SU-DHL-6 (cell line): ENCODE measurements at regions not wholly inside any gene's neighbourhood (a gene's known extent, or its start where the extent isn't known, plus 50 kb on each side); places are given as distances from the start of the nearest gene placed in this dataset.

Experiments
- H2AFZ ChIP-seq: fragments of 200-600 bp; sonication (generic); 2 replicates; pipeline ENCODE4 v1.6.1; 2014; ENCODE audit warnings: low read depth, mild to moderate bottlenecking, moderate library complexity, mixed read lengths, antibody characterized with exemption, low read length; ENCODE audit not compliant: severe bottlenecking
- H3F3A ChIP-seq: fragments of 200-600 bp; shearing (Covaris generic); 2 replicates; pipeline ENCODE4 v1.6.0; 2016; ENCODE audit warnings: antibody characterized with exemption, mild to moderate bottlenecking; ENCODE audit not compliant: insufficient read depth
- H3K27ac ChIP-seq: fragments of 200-600 bp; sonication (generic); 2 replicates; pipeline ENCODE4 v1.5.1; 2016; ENCODE audit warnings: low read depth, mild to moderate bottlenecking, low read length, moderate library complexity, mixed read lengths
- H3K27me3 ChIP-seq: fragments of 200-600 bp; sonication (generic), shearing (Covaris generic); 2 replicates; pipeline ENCODE4 v1.6.0; 2014; ENCODE audit warnings: mild to moderate bottlenecking, low read length
- H3K36me3 ChIP-seq: fragments of 200-600 bp; sonication (generic); 2 replicates; pipeline ENCODE4 v1.6.1; 2014; ENCODE audit warnings: mild to moderate bottlenecking, low read length, mixed read lengths
- H3K4me2 ChIP-seq: fragments of 300-600, 200-600 bp; shearing (Covaris generic), sonication (generic); 2 replicates; pipeline ENCODE4 v1.6.0; 2014; ENCODE audit warnings: low read length, low read depth, mild to moderate bottlenecking; ENCODE audit not compliant: poor library complexity, severe bottlenecking
- H3K4me3 ChIP-seq: fragments of 200-600 bp; sonication (generic); 2 replicates; pipeline ENCODE4 v1.5.1; 2014; ENCODE audit warnings: antibody characterized with exemption, low read length, mild to moderate bottlenecking, mixed read lengths; ENCODE audit not compliant: insufficient read depth, poor library complexity, severe bottlenecking
- H3K79me2 ChIP-seq: fragments of 200-600 bp; sonication (generic); 2 replicates; pipeline ENCODE4 v1.6.1; 2014; ENCODE audit warnings: mild to moderate bottlenecking, low read length, moderate library complexity; ENCODE audit not compliant: insufficient read depth
- H3K9ac ChIP-seq: fragments of 200-600 bp; sonication (generic); 2 replicates; pipeline ENCODE4 v1.7.0; 2014; ENCODE audit warnings: mild to moderate bottlenecking, low read length
- H3K9me2 ChIP-seq: fragments of 200-600 bp; sonication (generic); replicated peaks from 2 replicates; pipeline ENCODE4 v1.6.1; 2014; ENCODE audit warnings: low read length; ENCODE audit not compliant: insufficient read depth
- H3K9me3 ChIP-seq: fragments of 200-600 bp; sonication (generic); 2 replicates; pipeline ENCODE4 v1.6.1; 2014; ENCODE audit warnings: low read length, mixed read lengths; ENCODE audit not compliant: insufficient read depth
- H4K20me1 ChIP-seq: fragments of 200-600 bp; sonication (generic); 2 replicates; pipeline ENCODE4 v1.6.1; 2014; ENCODE audit warnings: low read depth, mild to moderate bottlenecking, antibody characterized with exemption, low read length, moderate library complexity, mixed read lengths
- EZH2phosphoT487 ChIP-seq: fragments of 200-600 bp; sonication (generic), shearing (Covaris generic); conservative IDR thresholded peaks from 2 replicates; pipeline ENCODE4 v1.6.1; 2018; ENCODE audit warnings: mild to moderate bottlenecking, antibody characterized with exemption, low read length, moderate library complexity, mixed read lengths
- TF ChIP-seq, protein P1 (sequence below): fragments of 200-600 bp; sonication (generic); IDR thresholded peaks from one replicate; pipeline ENCODE4 v1.5.1; 2017; ENCODE audit warnings: antibody characterized with exemption, mild to moderate bottlenecking, low read length, moderate library complexity; ENCODE audit not compliant: insufficient read depth, poor library complexity, severe bottlenecking

DNA sequence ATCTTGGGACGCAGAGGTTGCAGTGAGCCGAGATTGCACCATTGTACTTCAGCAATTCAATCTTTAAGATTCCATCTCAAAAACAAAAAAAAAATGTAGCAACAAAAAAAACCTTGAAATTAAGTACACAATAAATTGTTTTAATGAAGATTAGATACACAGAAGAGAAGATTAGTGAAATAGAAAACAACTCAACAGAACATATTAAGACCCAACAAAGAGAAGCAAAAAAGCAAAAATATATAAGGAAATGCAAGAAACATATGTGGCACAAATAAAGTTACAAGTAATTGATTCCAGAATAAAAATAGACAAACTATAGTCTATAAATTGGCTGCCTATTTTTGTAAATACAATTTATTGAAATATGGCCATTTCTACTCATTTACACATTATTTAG lies 445.2 kb downstream of the EPM2A start:
- H3K27ac ChIP-seq = no peak overlapping the region
- no peaks in the 10 kb centered on the region for H3K79me2 ChIP-seq
- H3K27me3 ChIP-seq = no peaks in the 10 kb centered on the region
- TF ChIP-seq, protein P1, sequence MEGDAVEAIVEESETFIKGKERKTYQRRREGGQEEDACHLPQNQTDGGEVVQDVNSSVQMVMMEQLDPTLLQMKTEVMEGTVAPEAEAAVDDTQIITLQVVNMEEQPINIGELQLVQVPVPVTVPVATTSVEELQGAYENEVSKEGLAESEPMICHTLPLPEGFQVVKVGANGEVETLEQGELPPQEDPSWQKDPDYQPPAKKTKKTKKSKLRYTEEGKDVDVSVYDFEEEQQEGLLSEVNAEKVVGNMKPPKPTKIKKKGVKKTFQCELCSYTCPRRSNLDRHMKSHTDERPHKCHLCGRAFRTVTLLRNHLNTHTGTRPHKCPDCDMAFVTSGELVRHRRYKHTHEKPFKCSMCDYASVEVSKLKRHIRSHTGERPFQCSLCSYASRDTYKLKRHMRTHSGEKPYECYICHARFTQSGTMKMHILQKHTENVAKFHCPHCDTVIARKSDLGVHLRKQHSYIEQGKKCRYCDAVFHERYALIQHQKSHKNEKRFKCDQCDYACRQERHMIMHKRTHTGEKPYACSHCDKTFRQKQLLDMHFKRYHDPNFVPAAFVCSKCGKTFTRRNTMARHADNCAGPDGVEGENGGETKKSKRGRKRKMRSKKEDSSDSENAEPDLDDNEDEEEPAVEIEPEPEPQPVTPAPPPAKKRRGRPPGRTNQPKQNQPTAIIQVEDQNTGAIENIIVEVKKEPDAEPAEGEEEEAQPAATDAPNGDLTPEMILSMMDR = no peak
- TF ChIP-seq EZH2phosphoT487 = no peak
- no peak overlapping the region for H3K9ac ChIP-seq
- H3K36me3 ChIP-seq = no peaks in the 10 kb centered on the region
- no peaks in the 10 kb centered on the region for H3F3A ChIP-seq
- H2AFZ ChIP-seq = no peak overlapping the region
- no peaks in the 10 kb centered on the region for H4K20me1 ChIP-seq
- H3K9me3 ChIP-seq = no peaks in the 10 kb centered on the region
- no peak overlapping the region for H3K4me3 ChIP-seq
- no peaks in the 10 kb centered on the region for H3K9me2 ChIP-seq
- no peak overlapping the region for H3K4me2 ChIP-seq

DNA sequence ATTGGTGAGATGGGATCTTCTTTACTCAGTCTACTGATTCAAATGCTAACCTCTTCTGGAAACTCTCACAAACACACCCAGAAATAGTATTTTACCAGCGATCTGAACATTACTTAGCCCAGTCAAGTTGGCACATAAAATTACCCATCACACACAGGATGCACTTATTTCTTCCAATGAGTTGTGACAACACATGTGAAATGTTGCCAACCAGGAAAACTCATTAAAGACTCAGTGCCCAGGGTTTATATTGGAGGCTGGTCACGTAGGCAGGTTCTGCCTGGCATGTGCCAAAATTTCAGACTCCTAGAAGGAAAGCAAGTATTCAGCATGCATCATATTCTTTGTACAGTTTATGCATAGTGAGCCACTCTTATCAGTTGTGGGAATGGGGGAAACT lies 443.3 kb downstream of the EPM2A start:
- Histone ChIP-seq H3K9me2 (no peaks in the 10 kb centered on the region), H3K4me3 (no peak overlapping the region), H3K36me3 (no peaks in the 10 kb centered on the region), H3K27ac (no peak overlapping the region), H2AFZ (no peak overlapping the region), H3K9me3 (no peaks in the 10 kb centered on the region), H3F3A (no peaks in the 10 kb centered on the region), H3K9ac (no peak overlapping the region), H3K79me2 (no peaks in the 10 kb centered on the region), H4K20me1 (no peaks in the 10 kb centered on the region), H3K27me3 (no peaks in the 10 kb centered on the region), H3K4me2 (no peak overlapping the region)
- no peak for TF ChIP-seq EZH2phosphoT487
- TF ChIP-seq, protein P1 = no peak

GRCh38 chr6:145294942-145295341 lies 440.4 kb downstream of the EPM2A start:
- Histone ChIP-seq H3K36me3 (no peaks in the 10 kb centered on the region), H3K27ac (no peak overlapping the region), H3K9me2 (no peaks in the 10 kb centered on the region), H3F3A (no peaks in the 10 kb centered on the region), H3K9me3 (no peaks in the 10 kb centered on the region), H3K4me2 (no peak overlapping the region), H3K79me2 (no peaks in the 10 kb centered on the region), H3K4me3 (no peak overlapping the region), H3K9ac (no peak overlapping the region), H2AFZ (no peak overlapping the region), H4K20me1 (no peaks in the 10 kb centered on the region), H3K27me3 (no peaks in the 10 kb centered on the region)
- TF ChIP-seq, protein P1 = no peak
- TF ChIP-seq EZH2phosphoT487 = no peak

- no peaks in the 10 kb centered on the region for H3K36me3 ChIP-seq
- no peak overlapping the region for H3K4me2 ChIP-seq
- no peaks in the 10 kb centered on the region for H3K9me2 ChIP-seq
- no peaks in the 10 kb centered on the region for H3K9me3 ChIP-seq
- H3K27me3 ChIP-seq = no peaks in the 10 kb centered on the region
- no peaks in the 10 kb centered on the region for H3F3A ChIP-seq
- TF ChIP-seq EZH2phosphoT487 = no peak
- TF ChIP-seq, protein P1 = no peak
- H2AFZ ChIP-seq = no peak overlapping the region
- no peak overlapping the region for H3K27ac ChIP-seq
- no peaks in the 10 kb centered on the region for H4K20me1 ChIP-seq
- H3K79me2 ChIP-seq = no peaks in the 10 kb centered on the region
- no peak overlapping the region for H3K9ac ChIP-seq
- no peak overlapping the region for H3K4me3 ChIP-seq
These were observed 439.6 kb downstream of the EPM2A start for GRCh38 chr6:145295746-145296145.
